IMR-90 (cell line): ENCODE measurements at regions not wholly inside any gene's neighbourhood (a gene's known extent, or its start where the extent isn't known, plus 50 kb on each side); places are given as distances from the start of the nearest gene placed in this dataset.

ENCODE experiments used
- ATAC-seq: fragments of 200-7000 bp; cut with Tn5 transposase; 2 replicates; pipeline ENCODE4 v1.9.1; 2020; ENCODE audit warnings: low read depth, mild to moderate bottlenecking, moderate library complexity
- BruUV-seq: library from RNA; stranded (reverse); fragments of 400-500 nt; replicated peaks from 2 replicates; lab custom pipeline; 2021; lab: Mats Ljungman, UMichigan
- CTCF ChIA-PET: fragments of 300-600 bp; formaldehyde crosslinking; extraction: SDS; loops from one replicate; lab custom pipeline; 2021; ENCODE audit warnings: antibody characterized with exemption; lab: Yijun Ruan, JAX
- POLR2A ChIA-PET: fragments of 300-600 bp; sonication (Branson Sonifier 250); formaldehyde crosslinking; loops from one replicate; lab custom pipeline; 2022; ENCODE audit warnings: antibody characterized with exemption; ENCODE audit not compliant: unreplicated experiment; lab: Charles Lee
- DNase-seq: peaks from one replicate; pipeline ENCODE4 v3.0.0; 2013
- H2AFZ ChIP-seq: replicated peaks from 2 replicates; pipeline ENCODE3; 2013; ENCODE audit warnings: low read length, mild to moderate bottlenecking; ENCODE audit not compliant: poor library complexity
- H2AK5ac ChIP-seq: 2 replicates; pipeline ENCODE4 v1.6.1; 2013; ENCODE audit warnings: low read depth, low read length, inconsistent platforms
- H2AK9ac ChIP-seq: replicated peaks from 2 replicates; pipeline ENCODE3; 2013; ENCODE audit warnings: mild to moderate bottlenecking, low read depth, low read length, moderate library complexity; ENCODE audit not compliant: poor library complexity
- H2BK120ac ChIP-seq: 2 replicates; pipeline ENCODE4 v1.6.1; 2013; ENCODE audit warnings: low read depth, low read length, inconsistent platforms
- H2BK15ac ChIP-seq: 3 replicates; pipeline ENCODE4 v1.6.1; 2013; ENCODE audit warnings: low read depth, low read length, inconsistent platforms
- H2BK20ac ChIP-seq: 2 replicates; pipeline ENCODE4 v1.6.1; 2013; ENCODE audit warnings: low read depth, mild to moderate bottlenecking, inconsistent platforms, low read length, moderate library complexity
- H2BK5ac ChIP-seq: 2 replicates; pipeline ENCODE4 v1.6.1; 2013; ENCODE audit warnings: mild to moderate bottlenecking, low read depth, low read length, inconsistent platforms; ENCODE audit not compliant: poor library complexity, severe bottlenecking
- H3K14ac ChIP-seq: replicated peaks from 2 replicates; pipeline ENCODE4 v1.6.1; 2013; ENCODE audit warnings: low read depth, low read length, inconsistent platforms
- H3K18ac ChIP-seq: 2 replicates; pipeline ENCODE4 v1.6.1; 2013; ENCODE audit warnings: low read depth, low read length, control low read depth
- H3K23ac ChIP-seq: 2 replicates; pipeline ENCODE4 v1.6.1; 2013; ENCODE audit warnings: low read depth, low read length, inconsistent platforms
- H3K27ac ChIP-seq: 2 replicates; pipeline ENCODE4 v1.5.1; 2013; ENCODE audit warnings: mild to moderate bottlenecking, control low read depth, low read length; ENCODE audit not compliant: insufficient read depth
- H3K27me3 ChIP-seq: 2 replicates; pipeline ENCODE4 v1.6.1; 2013; ENCODE audit warnings: low read length; ENCODE audit not compliant: control insufficient read depth, insufficient read depth
- H3K36me3 ChIP-seq: 2 replicates; pipeline ENCODE4 v1.6.1; 2013; ENCODE audit warnings: low read length, mixed read lengths; ENCODE audit not compliant: control insufficient read depth, insufficient read depth
- H3K4ac ChIP-seq: 2 replicates; pipeline ENCODE4 v1.6.1; 2013; ENCODE audit warnings: low read depth, low read length, inconsistent platforms
- H3K4me1 ChIP-seq: 2 replicates; pipeline ENCODE4 v1.6.1; 2013; ENCODE audit warnings: low read length, mixed read lengths; ENCODE audit not compliant: control insufficient read depth, insufficient read depth
- H3K4me2 ChIP-seq: 2 replicates; pipeline ENCODE4 v1.6.1; 2013; ENCODE audit warnings: low read depth, mild to moderate bottlenecking, control low read depth, low read length, moderate library complexity
- H3K4me3 ChIP-seq: 2 replicates; pipeline ENCODE4 v1.5.1; 2013; ENCODE audit warnings: low read depth, mild to moderate bottlenecking, control low read depth, low read length, moderate library complexity; ENCODE audit not compliant: insufficient read depth
- H3K56ac ChIP-seq: 2 replicates; pipeline ENCODE4 v1.6.1; 2013; ENCODE audit warnings: low read length, inconsistent platforms; ENCODE audit not compliant: insufficient read depth; ENCODE audit errors: extremely low read depth
- H3K79me1 ChIP-seq, 2 experiments: 2 replicates each; pipeline ENCODE4 v1.6.1; 2013; ENCODE audit warnings: low read length in 2 of 2, inconsistent platforms in 1 of 2, low read depth in 1 of 2
- H3K9ac ChIP-seq: 2 replicates; pipeline ENCODE4 v1.6.1; 2013; ENCODE audit warnings: low read depth, low read length, control low read depth
- H3K9me1 ChIP-seq: 2 replicates; pipeline ENCODE4 v1.6.1; 2013; ENCODE audit warnings: low read length, inconsistent platforms; ENCODE audit not compliant: insufficient read depth
- H3K9me3 ChIP-seq: 2 replicates; pipeline ENCODE4 v1.6.1; 2013; ENCODE audit warnings: low read length; ENCODE audit not compliant: control insufficient read depth, insufficient read depth
- H4K20me1 ChIP-seq: 2 replicates; pipeline ENCODE4 v1.6.1; 2013; ENCODE audit warnings: low read length, inconsistent platforms; ENCODE audit not compliant: insufficient read depth
- H4K5ac ChIP-seq: 2 replicates; pipeline ENCODE4 v1.6.1; 2013; ENCODE audit warnings: mild to moderate bottlenecking, low read depth, low read length, control low read depth
- H4K8ac ChIP-seq, 2 experiments: 2 replicates each; pipeline ENCODE4 v1.6.1; 2013; ENCODE audit warnings: low read depth in 2 of 2, low read length in 2 of 2, control low read depth in 1 of 2, inconsistent platforms in 1 of 2
- H4K91ac ChIP-seq: 2 replicates; pipeline ENCODE4 v1.6.1; 2013; ENCODE audit warnings: low read depth, low read length, inconsistent platforms; ENCODE audit not compliant: insufficient read depth
- MAFK ChIP-seq: IDR thresholded peaks from 2 replicates; pipeline ENCODE4 v1.6.1; 2012; ENCODE audit warnings: low read depth, low read length, improper control_type of control experiment
- MAZ ChIP-seq: IDR thresholded peaks from 2 replicates; pipeline ENCODE4 v1.6.1; 2012; ENCODE audit warnings: low read depth, mild to moderate bottlenecking, low read length, improper control_type of control experiment, moderate library complexity, borderline replicate concordance
- WGBS, 2 experiments: methylation state at CpG; one replicate each; pipeline versions ENCODE4 v1.1.5 to v1.1.7; 2013; ENCODE audit warnings: missing lambda C conversion rate in 2 of 2; ENCODE audit not compliant: insufficient read length in 1 of 2; ENCODE audit errors: extremely low coverage in 2 of 2; 5-methylcytosine and 5-hydroxymethylcytosine counted together
- dilution Hi-C: fragments of 300-500 bp; cut with HindIII; formaldehyde crosslinking; loops from one replicate; pipeline ENCODE4 v1.14.3; 2018; ENCODE audit warnings: low sequenced_read_pairs; ENCODE audit not compliant: unreplicated experiment
- in situ Hi-C: fragments of 300-500 bp; cut with MboI; formaldehyde crosslinking; loops from 3 replicates; pipeline ENCODE4 v1.14.3; 2019; ENCODE audit warnings: low sequenced_read_pairs, inconsistent platforms, mixed read lengths
- intact Hi-C: fragments of 100-400 bp; cut with micrococcal nuclease; formaldehyde crosslinking; loops from 2 replicates; pipeline ENCODE4 v1.10.0; 2022

GRCh38 chr15:96242761-96243160 is 87.7 kb upstream of the NR2F2 start:
- Histone ChIP-seq H3K4me3 (no peak overlapping the region), H2BK20ac (no peak overlapping the region), H2AK5ac (no peak overlapping the region), H2BK5ac (no peak overlapping the region), H3K4ac (no peak overlapping the region), H3K9me3 (no peaks in the 10 kb centered on the region; the same call in none of the 2 replicates), H3K79me1 (no peaks in the 10 kb centered on the region), H2BK15ac (no peak overlapping the region), H4K5ac (no peak overlapping the region), H3K36me3 (no peaks in the 10 kb centered on the region), H3K23ac (no peak overlapping the region), H3K9me1 (no peaks in the 10 kb centered on the region), H3K27ac (no peak overlapping the region), H2BK120ac (no peak overlapping the region), H3K27me3 (no peaks in the 10 kb centered on the region), H2AK9ac (no peak overlapping the region), H3K18ac (no peak overlapping the region), H3K9ac (no peak overlapping the region), H4K8ac (no peak overlapping the region), H3K56ac (no peak overlapping the region), H3K14ac (no peak overlapping the region), H3K4me2 (no peak overlapping the region), H4K20me1 (no peaks in the 10 kb centered on the region), H4K91ac (no peak overlapping the region), H3K4me1 (peaks cover 2% of the 10 kb centered on the region; the same call in 1 of the 2 replicates), H2AFZ (no peak overlapping the region)
- in situ Hi-C loops (no loop called here), intact Hi-C loops (no loop called here), dilution Hi-C loops (no loop called here)
- no TSS peak for BruUV-seq
- WGBS, 2 experiments = no CpG with 5 or more reads among the region's 1 CpG
- POLR2A ChIA-PET = no interaction called here
- CTCF ChIA-PET = no interaction called here
- DNase-seq (no peak), ATAC-seq (no peak)
- TF ChIP-seq MAZ = no peak
- peak; percentile 90 for TF ChIP-seq MAFK
